SW480 (cell line): ENCODE measurements at regions not wholly inside any gene's neighbourhood (a gene's known extent, or its start where the extent isn't known, plus 50 kb on each side); places are given as distances from the start of the nearest gene placed in this dataset.
A peak's percentile ranks its signal among the peaks of the same experiment; 100 is the strongest.

Source experiments
- DNase-seq: peaks from one replicate; pipeline ENCODE4 v3.0.0-alpha.2; 2016; ENCODE audit warnings: low spot score

GRCh38 chr1:39136638-39137037 lies 67.9 kb upstream of the MACF1 start:
- no peak for DNase-seq

- no peak for DNase-seq
Measured at GRCh38 chr1:39139723-39140360, 64.7 kb upstream of the MACF1 start.

GRCh38 chr1:39141925-39142324 lies 62.6 kb upstream of the MACF1 start:
- DNase-seq: no peak

GRCh38 chr1:39142401-39143060 lies 62.0 kb upstream of the MACF1 start:
- DNase-seq: peak; percentile 55

GRCh38 chr1:39144924-39145323 lies 59.6 kb upstream of the MACF1 start:
- no peak for DNase-seq

- DNase-seq: no peak
Measured at GRCh38 chr1:39145331-39145965, 59.0 kb upstream of the MACF1 start.

GRCh38 chr1:39146681-39147080 lies 57.8 kb upstream of the MACF1 start:
- no peak for DNase-seq

- DNase-seq: no peak
Measured at GRCh38 chr1:39147099-39148025, 57.1 kb upstream of the MACF1 start.

- no peak for DNase-seq
Measured at GRCh38 chr1:39148942-39149341, 55.6 kb upstream of the MACF1 start.

- no peak for DNase-seq
Measured at GRCh38 chr1:39149509-39149908, 55.0 kb upstream of the MACF1 start.

GRCh38 chr1:39150779-39151178 lies 53.7 kb upstream of the MACF1 start:
- DNase-seq: no peak

GRCh38 chr1:39151267-39151666 lies 53.2 kb upstream of the MACF1 start:
- no peak for DNase-seq

GRCh38 chr1:39152923-39153322 lies 51.6 kb upstream of the MACF1 start:
- no peak for DNase-seq

GRCh38 chr1:39153684-39154083 lies 50.8 kb upstream of the MACF1 start:
- no peak for DNase-seq

- no peak for DNase-seq
Measured at GRCh38 chr1:39154553-39155421, 49.7 kb upstream of the MACF1 start.
